HG03575 (cell line): ENCODE measurements at regions not wholly inside any gene's neighbourhood (a gene's known extent, or its start where the extent isn't known, plus 50 kb on each side); places are given as distances from the start of the nearest gene placed in this dataset.
"Not testable (repeated sequence)": the region's sequence is repeated elsewhere in the genome, so short reads cannot be mapped to it uniquely, and the experiment has no call there.

ENCODE experiments used
- ATAC-seq: cut with Tn5 transposase; IDR thresholded peaks from one replicate; pipeline ENCODE4 v1.9.1; 2021; ENCODE audit not compliant: unreplicated experiment, insufficient number of reproducible peaks, low FRiP score; ENCODE audit errors: extremely low read depth

DNA sequence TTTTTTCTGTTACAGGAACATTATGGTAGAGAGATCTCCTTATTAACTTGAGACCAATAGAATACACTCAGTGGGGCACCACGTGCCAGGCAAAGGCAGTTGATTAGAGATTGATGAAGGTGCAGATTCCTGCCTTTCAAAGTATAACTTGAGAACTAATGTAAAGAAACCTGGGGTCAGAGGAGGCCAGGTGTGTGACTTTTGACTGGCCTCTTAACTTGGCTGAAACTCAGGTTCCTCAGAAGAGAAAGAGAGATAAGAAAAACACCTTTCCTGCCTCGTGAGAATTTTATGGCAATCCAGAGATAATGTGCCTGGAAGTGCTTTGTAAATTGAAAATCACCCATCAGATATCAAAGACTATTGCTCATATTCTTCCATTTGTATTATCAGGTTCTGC is 110.7 kb upstream of the GZMB start:
- ATAC-seq: no peak

- no peak for ATAC-seq
Measured at GRCh38 chr14:24741871-24742270, 107.9 kb upstream of the GZMB start.

DNA sequence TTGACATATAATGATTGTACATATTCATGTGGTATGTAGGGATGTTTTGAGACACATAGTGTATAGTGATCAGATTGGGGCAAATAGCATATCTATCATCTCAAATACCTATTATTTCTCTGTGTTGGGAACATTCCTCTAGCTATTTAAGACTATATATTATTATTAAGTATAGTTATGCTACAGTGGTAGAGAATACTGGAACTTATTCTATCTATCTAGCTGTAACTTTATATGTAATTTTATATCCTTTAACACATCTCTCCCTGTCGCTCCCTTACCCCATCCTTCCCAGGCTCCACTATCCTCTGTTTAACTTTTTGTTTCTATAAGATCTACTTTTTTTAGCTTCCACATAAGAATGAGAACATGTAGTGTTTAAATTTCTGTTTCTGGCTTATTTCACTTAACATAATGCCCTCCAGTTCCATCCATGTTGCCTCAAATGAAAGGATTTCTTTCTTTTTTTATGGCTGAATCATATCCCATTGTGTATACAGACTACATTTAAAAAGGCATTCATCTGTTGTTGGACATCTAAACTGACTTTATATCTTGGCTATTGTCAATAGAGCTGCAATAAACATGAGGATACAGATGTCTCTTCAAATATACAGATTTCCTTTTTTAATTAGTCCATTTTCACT is 102.1 kb upstream of the GZMB start:
- no peak for ATAC-seq

DNA sequence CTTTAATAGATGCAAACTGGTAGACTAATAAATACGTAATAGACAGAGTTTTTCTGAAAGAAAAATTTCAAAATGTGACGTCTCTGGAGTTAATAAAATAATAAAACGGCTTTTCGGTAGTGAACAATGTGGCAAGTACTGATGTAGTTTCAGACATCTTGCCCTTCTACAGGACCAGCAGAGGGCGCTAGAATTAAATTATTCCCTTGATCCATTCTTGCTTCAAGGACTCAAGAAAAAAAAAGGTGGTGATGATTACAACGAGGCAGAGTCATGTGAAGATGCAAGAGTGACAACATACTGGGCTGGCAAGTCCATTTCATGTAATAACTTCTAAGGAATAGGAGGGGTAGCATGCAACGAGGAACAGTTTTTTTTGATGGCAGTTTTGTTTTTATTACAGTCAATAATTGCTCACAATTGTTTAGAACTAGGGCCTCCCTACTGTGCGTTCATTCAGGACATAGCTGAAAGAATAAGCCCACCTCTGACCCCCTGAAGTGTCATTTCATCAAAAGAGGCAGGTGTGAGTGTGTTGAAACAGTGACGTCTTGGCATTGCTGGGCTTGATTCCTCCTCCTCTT is 101.0 kb upstream of the GZMB start:
- no peak for ATAC-seq

DNA sequence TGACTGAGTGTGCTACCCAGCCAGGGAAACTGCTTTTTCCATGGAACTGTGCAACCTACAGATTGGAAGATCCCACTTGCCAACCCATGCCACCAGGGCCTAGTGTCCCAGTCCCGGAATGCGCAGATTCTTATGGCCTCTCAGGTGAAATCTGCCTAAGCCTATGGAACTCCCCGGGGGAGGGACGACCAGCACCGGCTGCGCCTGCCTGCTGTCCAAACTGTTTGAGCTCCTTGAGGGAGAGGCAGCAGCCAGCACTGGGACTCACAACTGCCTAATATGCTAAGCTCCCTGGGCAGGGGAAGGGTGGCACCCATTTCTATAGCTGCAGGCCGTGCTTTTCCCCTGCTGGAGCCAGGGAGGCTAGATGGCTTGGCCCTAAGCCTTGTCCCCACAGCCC is 92.5 kb upstream of the GZMB start:
- no peak for ATAC-seq

GRCh38 chr14:24725311-24725710 is 91.3 kb upstream of the GZMB start:
- ATAC-seq: no peak

- ATAC-seq: no peak
Measured at GRCh38 chr14:24721775-24722174, 87.8 kb upstream of the GZMB start.

GRCh38 chr14:24715239-24715638 is 81.2 kb upstream of the GZMB start:
- ATAC-seq: no peak

- no peak for ATAC-seq
Measured at GRCh38 chr14:24713404-24713803, 79.4 kb upstream of the GZMB start.

DNA sequence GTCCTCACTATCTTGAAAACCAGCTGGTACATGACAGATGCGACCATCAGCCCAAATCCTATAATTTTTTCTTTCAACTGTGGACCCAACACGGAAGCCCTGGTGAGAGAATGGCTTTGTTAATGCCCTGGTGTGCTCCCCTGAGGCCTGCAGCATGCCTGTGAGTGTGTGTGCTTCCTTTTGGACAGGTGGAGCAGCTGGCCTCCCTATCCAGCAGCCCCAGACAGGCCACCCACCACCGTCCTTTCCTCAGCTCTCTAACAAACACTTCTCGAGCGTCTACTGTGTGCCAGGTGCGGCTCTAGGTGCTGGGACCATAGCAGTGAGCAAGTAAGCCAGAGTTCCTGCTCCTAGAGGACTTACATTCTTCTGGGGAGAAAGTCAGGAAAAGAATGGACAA is 78.9 kb upstream of the GZMB start:
- ATAC-seq: no peak

DNA sequence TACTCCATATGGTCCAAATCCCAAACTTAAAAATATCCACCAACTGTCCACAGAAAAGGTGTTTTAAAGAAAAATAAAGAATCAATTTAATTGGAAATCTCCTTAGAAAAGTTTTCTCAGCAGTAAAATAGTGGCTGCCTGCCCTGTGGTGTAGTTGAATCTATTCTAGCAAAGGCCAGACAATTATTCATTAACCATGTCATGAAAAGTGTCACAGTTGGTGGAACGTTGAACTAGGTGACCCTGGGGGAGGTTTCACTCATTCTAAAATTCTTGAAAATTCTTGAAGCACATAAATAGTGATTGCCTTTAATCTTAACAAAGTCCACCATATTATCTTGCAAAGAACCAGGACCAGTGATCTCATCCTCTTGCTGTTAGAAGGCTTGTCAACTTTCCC is 78.4 kb upstream of the GZMB start:
- no peak for ATAC-seq

- no peak for ATAC-seq
Measured at GRCh38 chr14:24710403-24711112, 76.6 kb upstream of the GZMB start.

DNA sequence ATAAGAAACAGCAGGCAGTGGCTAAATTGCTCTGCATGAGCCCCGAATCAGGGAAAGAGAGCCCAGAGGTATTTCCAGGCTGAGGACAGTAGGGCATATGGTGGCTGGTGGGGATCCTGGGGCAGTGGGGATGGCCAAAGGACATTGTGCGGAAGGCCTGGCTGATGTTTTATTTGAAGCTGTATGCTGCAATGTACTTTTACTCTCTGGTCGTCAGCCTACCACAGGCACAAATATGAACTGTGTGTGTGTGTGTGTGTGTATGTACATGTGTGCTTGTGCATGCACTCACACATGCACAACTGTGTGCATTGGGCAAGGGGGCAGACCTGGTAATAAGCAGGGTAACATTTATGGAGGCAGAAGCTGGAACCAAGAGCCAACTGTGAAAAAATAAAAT is 74.7 kb upstream of the GZMB start:
- no peak for ATAC-seq

GRCh38 chr14:24706351-24706750 is 72.4 kb upstream of the GZMB start:
- no peak for ATAC-seq

GRCh38 chr14:24705840-24706239 is 71.8 kb upstream of the GZMB start:
- ATAC-seq: peak; percentile 84

GRCh38 chr14:24701062-24701461 is 67.1 kb upstream of the GZMB start:
- no peak for ATAC-seq

GRCh38 chr14:24700511-24700910 is 66.5 kb upstream of the GZMB start:
- no peak for ATAC-seq

GRCh38 chr14:24699052-24699451 is 65.1 kb upstream of the GZMB start:
- ATAC-seq: peak; percentile 38

DNA sequence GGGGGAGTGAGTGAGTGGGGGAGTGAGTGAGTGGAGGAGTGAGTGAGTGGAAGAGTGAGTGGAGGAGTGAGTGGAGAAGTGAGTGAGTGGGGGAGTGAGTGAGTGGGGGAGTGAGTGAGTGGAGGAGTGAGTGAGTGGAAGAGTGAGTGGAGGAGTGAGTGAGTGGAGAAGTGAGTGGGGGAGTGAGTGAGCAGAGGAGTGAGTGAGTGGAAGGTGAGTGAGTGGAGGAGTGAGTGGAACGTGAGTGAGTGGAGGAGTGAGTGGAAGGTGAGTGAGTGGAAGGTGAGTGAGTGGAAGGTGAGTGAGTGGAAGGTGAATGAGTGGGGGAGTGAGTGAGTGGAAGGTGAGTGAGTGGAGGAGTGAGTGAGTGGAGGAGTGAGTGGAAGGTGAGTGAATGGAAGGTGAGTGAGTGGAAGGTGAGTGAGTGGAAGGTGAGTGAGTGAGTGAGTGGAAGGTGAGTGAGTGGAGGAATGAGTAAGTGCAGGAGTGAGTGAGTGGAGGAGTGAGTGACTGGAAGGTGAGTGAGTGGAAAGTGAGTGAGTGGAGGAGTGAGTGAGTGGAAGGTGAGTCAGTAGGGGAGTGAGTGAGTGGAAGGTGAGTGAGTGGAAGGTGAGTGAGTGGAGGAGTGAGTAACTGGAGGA is 62.4 kb upstream of the GZMB start:
- not testable (repeated sequence) for ATAC-seq
